ENCODE measurements at regions not wholly inside any gene's neighbourhood (a gene's known extent, or its start where the extent isn't known, plus 50 kb on each side); places are given as distances from the start of the nearest gene placed in this dataset.

GRCh38 chr21:32918478-32919120 lies 107.1 kb upstream of the OLIG2 start:
- TF ChIP-seq EZH2 (IDR thresholded peaks at IDR 0.05; ENCODE audit: low read length, missing control alignments) (no peak), CTCF (conservative IDR thresholded peaks at IDR 0.05 in 1 of 2, IDR thresholded peaks at IDR 0.05 in 1 of 2; ENCODE audit: low read depth in 1 of 2, low read length in 2 of 2) (no peak)
